OCI-LY1 (cell line): ENCODE measurements at regions not wholly inside any gene's neighbourhood (a gene's known extent, or its start where the extent isn't known, plus 50 kb on each side); places are given as distances from the start of the nearest gene placed in this dataset.

Experiments
- H2AFZ ChIP-seq: fragments of 200-600 bp; sonication (generic), shearing (Covaris generic); 2 replicates; pipeline ENCODE4 v1.6.0; 2014; ENCODE audit warnings: antibody characterized with exemption, mild to moderate bottlenecking, low read length
- H3F3A ChIP-seq: fragments of 200-600 bp; sonication (generic), shearing (Covaris generic); 2 replicates; pipeline ENCODE4 v1.6.0; 2014; ENCODE audit warnings: mild to moderate bottlenecking, antibody characterized with exemption, low read length, moderate library complexity; ENCODE audit not compliant: insufficient read depth
- H3K27ac ChIP-seq: fragments of 200-600 bp; sonication (generic); 2 replicates; pipeline ENCODE4 v1.5.1; 2014; ENCODE audit warnings: low read length, mixed run types, mild to moderate bottlenecking, low read depth; ENCODE audit not compliant: poor library complexity, severe bottlenecking
- H3K27me3 ChIP-seq: fragments of 200-600 bp; sonication (generic); 2 replicates; pipeline ENCODE4 v1.6.0; 2014; ENCODE audit warnings: antibody characterized with exemption, mild to moderate bottlenecking, low read length, moderate library complexity; ENCODE audit not compliant: insufficient read depth
- H3K36me3 ChIP-seq: fragments of 200-600 bp; sonication (generic); 2 replicates; pipeline ENCODE4 v1.6.1; 2014; ENCODE audit warnings: mild to moderate bottlenecking, antibody characterized with exemption, low read length, moderate library complexity, mixed read lengths; ENCODE audit not compliant: insufficient read depth
- H3K4me1 ChIP-seq: fragments of 200-600 bp; sonication (generic); 2 replicates; pipeline ENCODE4 v1.5.1; 2014; ENCODE audit warnings: mild to moderate bottlenecking, low read length, moderate library complexity; ENCODE audit not compliant: insufficient read depth, severe bottlenecking
- H3K4me2 ChIP-seq: fragments of 200-600 bp; sonication (generic), shearing (Covaris generic); 2 replicates; pipeline ENCODE4 v1.6.1; 2014; ENCODE audit warnings: low read length
- H3K4me3 ChIP-seq: fragments of 200-600 bp; sonication (generic); 2 replicates; pipeline ENCODE4 v1.5.1; 2014; ENCODE audit warnings: low read length, low read depth, mild to moderate bottlenecking, mixed read lengths; ENCODE audit not compliant: poor library complexity, severe bottlenecking
- H3K79me2 ChIP-seq: fragments of 200-600 bp; shearing (Covaris generic); 2 replicates; pipeline ENCODE4 v1.6.1; 2016; ENCODE audit warnings: mixed run types, low read length, mixed read lengths; ENCODE audit not compliant: insufficient read depth
- H3K9ac ChIP-seq: fragments of 200-600 bp; sonication (generic), shearing (Covaris generic); 2 replicates; pipeline ENCODE4 v1.6.1; 2014; ENCODE audit warnings: mild to moderate bottlenecking, low read length, mixed read lengths
- H3K9me2 ChIP-seq: fragments of 200-600 bp; sonication (generic), shearing (Covaris generic); 2 replicates; pipeline ENCODE4 v1.6.1; 2014; ENCODE audit warnings: low read depth, mild to moderate bottlenecking, low read length, mixed read lengths
- H3K9me3 ChIP-seq: fragments of 200-600 bp; shearing (Covaris generic); 2 replicates; pipeline ENCODE4 v1.6.1; 2014; ENCODE audit warnings: low read length, mixed read lengths
- H4K20me1 ChIP-seq: fragments of 200-600 bp; sonication (generic), shearing (Covaris generic); 2 replicates; pipeline ENCODE4 v1.6.0; 2016; ENCODE audit warnings: mild to moderate bottlenecking, low read length; ENCODE audit not compliant: insufficient read depth
- EZH2 ChIP-seq: fragments of 200-600 bp; sonication (generic), shearing (Covaris generic); IDR thresholded peaks from 2 replicates; pipeline ENCODE4 v1.8.0; 2017; ENCODE audit warnings: borderline replicate concordance, mixed run types, mild to moderate bottlenecking, antibody characterized with exemption, low read length, moderate library complexity, mixed read lengths
- TF ChIP-seq, protein P1 (sequence below): fragments of 200-600 bp; sonication (generic), shearing (Covaris generic); IDR thresholded peaks from 2 replicates; pipeline ENCODE4 v1.5.1; 2017; ENCODE audit warnings: mild to moderate bottlenecking, antibody characterized with exemption, low read length, moderate library complexity, mixed read lengths

GRCh38 chr18:78563110-78563509 lies 416.5 kb upstream of the SALL3 start:
- no peaks in the 10 kb centered on the region for H3K9me2 ChIP-seq
- H3F3A ChIP-seq: no peaks in the 10 kb centered on the region
- no peak overlapping the region for H3K27ac ChIP-seq
- no peaks in the 10 kb centered on the region for H3K9me3 ChIP-seq
- no peaks in the 10 kb centered on the region for H3K36me3 ChIP-seq
- no peak overlapping the region for H3K4me3 ChIP-seq
- H3K4me2 ChIP-seq: no peak overlapping the region
- no peaks in the 10 kb centered on the region for H3K4me1 ChIP-seq
- no peaks in the 10 kb centered on the region for H4K20me1 ChIP-seq
- no peaks in the 10 kb centered on the region for H3K79me2 ChIP-seq
- no peaks in the 10 kb centered on the region for H3K27me3 ChIP-seq
- H2AFZ ChIP-seq: no peak overlapping the region
- TF ChIP-seq, protein P1, sequence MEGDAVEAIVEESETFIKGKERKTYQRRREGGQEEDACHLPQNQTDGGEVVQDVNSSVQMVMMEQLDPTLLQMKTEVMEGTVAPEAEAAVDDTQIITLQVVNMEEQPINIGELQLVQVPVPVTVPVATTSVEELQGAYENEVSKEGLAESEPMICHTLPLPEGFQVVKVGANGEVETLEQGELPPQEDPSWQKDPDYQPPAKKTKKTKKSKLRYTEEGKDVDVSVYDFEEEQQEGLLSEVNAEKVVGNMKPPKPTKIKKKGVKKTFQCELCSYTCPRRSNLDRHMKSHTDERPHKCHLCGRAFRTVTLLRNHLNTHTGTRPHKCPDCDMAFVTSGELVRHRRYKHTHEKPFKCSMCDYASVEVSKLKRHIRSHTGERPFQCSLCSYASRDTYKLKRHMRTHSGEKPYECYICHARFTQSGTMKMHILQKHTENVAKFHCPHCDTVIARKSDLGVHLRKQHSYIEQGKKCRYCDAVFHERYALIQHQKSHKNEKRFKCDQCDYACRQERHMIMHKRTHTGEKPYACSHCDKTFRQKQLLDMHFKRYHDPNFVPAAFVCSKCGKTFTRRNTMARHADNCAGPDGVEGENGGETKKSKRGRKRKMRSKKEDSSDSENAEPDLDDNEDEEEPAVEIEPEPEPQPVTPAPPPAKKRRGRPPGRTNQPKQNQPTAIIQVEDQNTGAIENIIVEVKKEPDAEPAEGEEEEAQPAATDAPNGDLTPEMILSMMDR: no peak
- TF ChIP-seq EZH2: no peak
- H3K9ac ChIP-seq: no peak overlapping the region

DNA sequence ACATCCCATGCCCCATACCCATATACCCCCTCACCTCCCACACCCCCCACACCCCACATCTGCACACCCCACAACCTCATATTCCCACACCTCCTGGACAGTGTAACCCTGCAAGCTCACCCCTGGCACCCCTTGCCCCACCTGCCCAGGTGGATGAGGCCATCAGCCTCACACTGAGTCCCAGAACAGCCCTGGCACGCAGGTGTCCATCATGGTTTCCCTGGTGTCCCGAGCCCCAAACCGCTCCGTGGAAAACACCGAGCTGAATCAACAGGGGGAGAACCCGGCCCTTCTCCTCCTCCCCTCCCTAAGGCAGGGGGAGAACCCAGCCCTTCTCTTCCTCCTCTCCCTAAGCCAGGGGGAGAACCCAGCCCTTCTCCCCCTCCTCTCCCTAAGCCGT lies 415.6 kb upstream of the SALL3 start:
- Histone ChIP-seq H3K4me3 (no peak overlapping the region), H3F3A (no peaks in the 10 kb centered on the region), H3K9ac (no peak overlapping the region), H3K36me3 (no peaks in the 10 kb centered on the region), H3K9me2 (no peaks in the 10 kb centered on the region), H3K27me3 (no peaks in the 10 kb centered on the region), H3K9me3 (no peaks in the 10 kb centered on the region), H3K4me1 (no peaks in the 10 kb centered on the region), H3K4me2 (no peak overlapping the region), H4K20me1 (no peaks in the 10 kb centered on the region), H2AFZ (no peak overlapping the region), H3K27ac (no peak overlapping the region), H3K79me2 (no peaks in the 10 kb centered on the region)
- TF ChIP-seq, protein P1: no peak
- no peak for TF ChIP-seq EZH2

DNA sequence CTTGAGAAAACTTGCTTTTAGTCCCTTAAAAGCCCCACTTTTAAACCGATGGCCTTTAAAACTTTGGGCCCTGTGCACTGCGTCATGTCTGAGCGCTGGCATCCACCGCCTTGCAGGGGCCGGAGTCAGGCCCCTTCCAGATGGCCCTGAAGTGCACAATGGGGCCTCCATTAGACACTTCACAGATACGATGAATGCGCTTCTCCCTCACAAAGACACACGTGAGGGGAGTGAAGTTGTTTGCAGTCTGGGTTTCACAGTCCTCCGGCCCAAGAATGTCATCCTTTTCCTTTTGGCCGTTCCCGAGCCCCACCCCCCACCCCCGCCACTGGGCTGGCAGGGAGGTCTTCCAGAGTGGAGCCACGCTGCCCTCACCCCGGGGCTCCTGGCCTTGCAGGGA lies 415.1 kb upstream of the SALL3 start:
- H3K9me3 ChIP-seq: no peaks in the 10 kb centered on the region
- TF ChIP-seq EZH2: no peak
- TF ChIP-seq, protein P1: no peak
- H3K36me3 ChIP-seq: no peaks in the 10 kb centered on the region
- H3K9me2 ChIP-seq: no peaks in the 10 kb centered on the region
- no peaks in the 10 kb centered on the region for H3K4me1 ChIP-seq
- no peaks in the 10 kb centered on the region for H3F3A ChIP-seq
- no peaks in the 10 kb centered on the region for H3K27me3 ChIP-seq
- no peaks in the 10 kb centered on the region for H4K20me1 ChIP-seq
- H3K4me3 ChIP-seq: no peak overlapping the region
- no peak overlapping the region for H3K4me2 ChIP-seq
- H3K27ac ChIP-seq: no peak overlapping the region
- H2AFZ ChIP-seq: no peak overlapping the region
- no peak overlapping the region for H3K9ac ChIP-seq
- H3K79me2 ChIP-seq: no peaks in the 10 kb centered on the region
